ENCODE measurements at regions not wholly inside any gene's neighbourhood (a gene's known extent, or its start where the extent isn't known, plus 50 kb on each side); places are given as distances from the start of the nearest gene placed in this dataset.

DNA sequence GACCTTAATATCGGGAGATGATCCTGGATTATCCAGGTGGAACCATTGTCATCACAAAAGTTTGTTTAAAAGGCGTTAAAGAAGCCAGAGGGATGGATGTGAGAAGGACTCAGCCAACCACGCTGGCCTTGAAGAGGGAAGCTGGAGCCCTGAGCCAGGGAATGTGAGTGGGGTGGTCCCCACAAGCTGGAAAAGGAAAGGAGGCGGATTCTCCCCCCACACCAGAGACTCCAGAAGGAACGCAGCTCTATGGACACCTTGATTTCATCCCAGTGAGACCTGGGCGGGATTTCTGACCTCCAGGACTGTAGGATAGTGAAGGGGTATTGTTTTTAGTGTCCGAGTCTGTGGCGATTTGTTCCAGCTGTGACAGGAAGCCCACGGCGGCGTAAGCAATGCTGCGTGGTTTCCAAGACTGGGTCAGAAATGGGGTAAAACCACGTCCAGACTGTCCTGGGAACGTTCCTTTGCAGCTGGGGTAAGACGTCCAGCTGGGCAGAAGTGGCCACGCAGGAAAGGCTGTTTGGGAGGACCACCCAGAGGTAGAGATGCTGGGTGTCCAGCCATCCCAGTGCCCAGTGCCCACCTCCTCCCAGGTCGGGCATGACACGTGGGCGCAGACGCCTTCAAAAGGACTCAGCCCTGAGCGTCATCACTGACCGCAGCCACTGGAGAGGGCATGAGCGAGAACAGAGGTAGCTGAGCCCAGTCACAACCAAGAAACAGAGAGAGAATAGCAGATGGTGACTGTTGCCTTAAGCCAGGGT is 125.4 kb upstream of the USP29 start:
- Mint-ChIP-seq H3K4me1 (no peaks in the 10 kb centered on the region), H3K4me3 (no peak overlapping the region), H3K27ac (no peak overlapping the region), H3K9me3 (peaks cover 46% of the 10 kb centered on the region), H3K27me3 (no peaks in the 10 kb centered on the region), H3K36me3 (ENCODE audit: low read depth) (peaks cover 3% of the 10 kb centered on the region)
- no peak for DNase-seq
- ChIA-PET CTCF (interaction anchor here (1.3 kb wide), 1 partner anchor 12 kb away, joined by 3 read pairs; no protein-coding TSS in a partner anchor), POLR2A (no interaction called here)

DNA sequence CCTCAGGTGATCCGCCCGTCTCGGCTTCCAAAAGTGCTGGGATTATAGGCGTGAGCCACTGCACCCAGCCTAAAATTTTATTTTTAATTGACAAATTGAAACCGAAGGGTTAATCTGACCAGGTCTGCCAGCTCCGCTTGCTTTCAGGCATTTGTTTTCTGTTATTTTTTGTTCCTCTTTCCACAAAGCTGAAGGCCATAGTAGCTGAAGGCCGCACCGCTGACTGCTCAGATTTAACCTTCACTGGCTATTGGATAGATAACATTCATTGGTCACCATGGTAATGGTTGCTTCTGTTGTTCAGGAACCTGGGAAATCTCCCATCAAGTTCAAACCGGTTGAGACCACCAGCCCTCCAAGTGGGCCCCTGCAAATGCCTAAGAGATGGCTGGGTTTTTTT is 124.5 kb upstream of the USP29 start:
- Mint-ChIP-seq H3K36me3 (ENCODE audit: low read depth) (peaks cover 3% of the 10 kb centered on the region), H3K27me3 (no peaks in the 10 kb centered on the region), H3K4me1 (no peaks in the 10 kb centered on the region), H3K9me3 (peaks cover 39% of the 10 kb centered on the region), H3K4me3 (no peak overlapping the region), H3K27ac (no peak overlapping the region)
- POLR2A ChIA-PET: no interaction called here
- no peak for DNase-seq
- CTCF ChIA-PET: interaction anchor here (1.3 kb wide), 1 partner anchor 13 kb away, joined by 3 read pairs; no protein-coding TSS in a partner anchor

DNA sequence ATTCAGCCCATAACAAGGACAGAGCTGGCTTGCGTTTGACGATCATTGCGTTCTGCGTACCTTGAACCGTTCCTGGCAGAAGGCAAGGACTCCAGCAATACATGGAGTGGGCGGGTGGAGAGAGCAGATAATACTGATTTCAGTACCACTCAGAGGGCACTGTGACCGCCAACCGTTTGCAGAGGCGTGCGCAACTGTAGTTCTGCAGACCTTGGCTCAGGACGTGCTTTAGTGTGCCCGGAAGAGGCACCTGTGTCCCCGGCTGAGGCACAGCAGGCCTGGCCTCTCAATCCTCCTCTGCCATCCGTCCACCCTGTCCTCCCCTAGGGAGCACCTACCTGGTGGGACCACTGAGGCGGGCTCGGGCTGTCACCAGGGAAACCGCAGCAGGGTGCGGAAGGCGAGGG is 117.6 kb upstream of the USP29 start:
- Mint-ChIP-seq H3K27ac (no peak overlapping the region), H3K4me1 (no peaks in the 10 kb centered on the region), H3K36me3 (ENCODE audit: low read depth) (no peaks in the 10 kb centered on the region), H3K27me3 (no peaks in the 10 kb centered on the region), H3K9me3 (peaks cover 36% of the 10 kb centered on the region), H3K4me3 (no peak overlapping the region)
- CTCF ChIA-PET: no interaction called here
- POLR2A ChIA-PET: no interaction called here
- DNase-seq: no peak

DNA sequence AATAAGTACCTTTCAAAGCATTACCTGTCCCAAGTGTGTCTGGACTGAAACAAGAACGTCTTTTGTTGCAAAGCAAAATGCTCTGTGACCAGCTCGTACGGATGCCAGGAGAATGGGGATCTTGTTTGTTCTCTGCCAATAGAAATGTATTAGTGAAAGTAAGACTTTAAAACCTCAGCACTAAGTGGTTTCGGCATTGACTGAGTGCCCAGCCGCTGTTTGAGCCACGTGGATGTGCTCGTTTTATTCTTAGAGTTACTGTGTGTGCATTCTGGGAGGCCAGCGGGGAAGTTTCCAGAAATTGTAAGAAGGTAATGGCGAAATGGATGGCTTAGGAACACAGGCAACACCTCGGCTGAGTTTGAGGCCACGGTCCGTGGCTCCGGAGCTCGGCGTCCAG is 117.1 kb upstream of the USP29 start:
- POLR2A ChIA-PET: no interaction called here
- Mint-ChIP-seq H3K4me3 (no peak overlapping the region), H3K27ac (no peak overlapping the region), H3K27me3 (no peaks in the 10 kb centered on the region), H3K9me3 (peaks cover 39% of the 10 kb centered on the region), H3K36me3 (ENCODE audit: low read depth) (no peaks in the 10 kb centered on the region), H3K4me1 (no peaks in the 10 kb centered on the region)
- DNase-seq: no peak
- CTCF ChIA-PET: no interaction called here

DNA sequence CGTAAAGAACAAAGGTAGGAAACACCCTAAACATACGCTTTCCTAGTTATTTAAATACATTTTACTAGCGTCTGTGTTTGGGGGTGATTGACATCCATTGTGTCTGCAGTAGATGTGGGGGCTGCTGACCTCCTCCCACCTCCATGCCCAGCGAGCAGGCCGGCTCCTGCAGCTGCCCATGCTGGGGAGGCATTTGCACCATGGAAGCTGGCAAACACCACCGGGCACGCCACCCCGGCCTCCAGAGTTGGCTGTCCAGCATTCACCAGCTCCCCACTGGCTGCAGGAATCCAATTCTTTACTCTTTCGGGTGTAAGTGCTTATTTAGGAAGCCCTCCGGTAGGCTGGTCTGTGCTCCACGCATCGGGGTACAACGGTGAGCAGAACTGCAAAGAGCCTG is 115.4 kb upstream of the USP29 start:
- Mint-ChIP-seq H3K4me3 (no peak overlapping the region), H3K9me3 (peaks cover 41% of the 10 kb centered on the region), H3K36me3 (ENCODE audit: low read depth) (no peaks in the 10 kb centered on the region), H3K27ac (no peak overlapping the region), H3K27me3 (no peaks in the 10 kb centered on the region), H3K4me1 (no peaks in the 10 kb centered on the region)
- no peak for DNase-seq
- CTCF ChIA-PET: no interaction called here
- POLR2A ChIA-PET: no interaction called here

DNA sequence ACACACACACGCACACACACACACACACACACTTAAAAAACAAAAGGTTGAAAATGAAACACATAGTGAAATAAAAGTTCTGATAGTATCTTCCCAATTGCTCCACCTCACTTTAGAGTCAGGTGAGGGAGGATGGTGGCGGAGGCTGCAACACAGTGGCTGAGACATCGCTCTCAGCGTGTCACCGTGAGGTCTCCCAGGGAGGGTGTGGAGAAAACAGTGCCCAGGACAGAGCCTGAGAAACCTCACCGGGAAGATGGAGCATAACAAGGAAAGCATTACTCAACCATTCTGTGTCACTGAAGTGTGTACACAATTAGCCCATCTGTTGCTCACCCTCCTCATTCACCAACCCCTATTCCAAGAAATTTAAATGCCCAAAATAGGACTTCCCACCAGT is 111.4 kb upstream of the USP29 start:
- no peaks in the 10 kb centered on the region for H3K27me3 Mint-ChIP-seq
- no peak overlapping the region for H3K4me3 Mint-ChIP-seq
- no peaks in the 10 kb centered on the region for H3K4me1 Mint-ChIP-seq
- CTCF ChIA-PET: no interaction called here
- H3K27ac Mint-ChIP-seq: no peak overlapping the region
- H3K36me3 Mint-ChIP-seq (ENCODE audit: low read depth): peaks cover 2% of the 10 kb centered on the region
- POLR2A ChIA-PET: no interaction called here
- DNase-seq: no peak
- peaks cover 43% of the 10 kb centered on the region for H3K9me3 Mint-ChIP-seq

DNA sequence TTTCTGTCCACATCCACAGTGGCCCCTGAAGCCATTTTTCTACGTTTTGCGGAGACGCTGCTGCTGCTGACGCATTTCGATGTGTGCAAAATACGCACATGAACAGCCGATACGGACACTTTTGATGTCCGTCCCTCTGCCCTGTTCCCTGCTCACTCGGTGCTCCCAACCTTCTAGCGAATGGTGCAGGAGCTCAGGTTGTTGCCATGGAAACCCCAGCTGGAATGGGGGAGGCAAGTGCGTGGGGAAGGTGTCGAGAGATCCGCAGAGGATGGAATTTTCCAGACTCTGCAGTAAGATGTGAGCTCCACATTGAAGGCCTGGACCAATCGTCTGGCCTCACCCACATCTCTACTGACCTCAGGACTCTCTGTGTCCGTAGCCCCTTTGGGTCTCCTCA is 109.2 kb upstream of the USP29 start:
- DNase-seq: no peak
- POLR2A ChIA-PET: no interaction called here
- Mint-ChIP-seq H3K27ac (no peak overlapping the region), H3K9me3 (peaks cover 55% of the 10 kb centered on the region), H3K27me3 (no peaks in the 10 kb centered on the region), H3K4me3 (no peak overlapping the region), H3K4me1 (no peaks in the 10 kb centered on the region), H3K36me3 (ENCODE audit: low read depth) (peaks cover 2% of the 10 kb centered on the region)
- CTCF ChIA-PET: no interaction called here

DNA sequence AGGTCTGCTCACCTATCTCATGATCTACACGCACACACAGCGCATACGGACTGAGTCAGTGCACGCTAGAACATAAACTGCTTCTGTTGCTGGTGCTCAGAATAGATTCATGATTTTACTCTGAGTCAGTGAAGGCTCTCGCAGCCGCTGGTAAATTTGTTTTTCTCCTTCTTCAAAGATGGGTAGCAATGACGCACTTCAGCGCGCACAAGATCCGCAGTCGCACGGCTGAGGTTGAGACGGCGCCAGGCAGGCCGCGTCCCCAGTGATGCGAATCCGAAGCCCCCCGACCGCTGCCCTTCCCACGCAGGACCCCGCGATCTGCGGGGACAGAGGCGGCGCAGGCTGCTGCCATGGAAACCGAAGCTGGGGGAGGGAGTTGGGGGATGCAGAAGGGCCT is 103.7 kb upstream of the USP29 start:
- H3K4me3 Mint-ChIP-seq: no peak overlapping the region
- H3K36me3 Mint-ChIP-seq (ENCODE audit: low read depth): no peaks in the 10 kb centered on the region
- POLR2A ChIA-PET: no interaction called here
- CTCF ChIA-PET: no interaction called here
- H3K4me1 Mint-ChIP-seq: no peaks in the 10 kb centered on the region
- H3K27me3 Mint-ChIP-seq: no peaks in the 10 kb centered on the region
- no peak for DNase-seq
- peaks cover 38% of the 10 kb centered on the region for H3K9me3 Mint-ChIP-seq
- no peak overlapping the region for H3K27ac Mint-ChIP-seq

DNA sequence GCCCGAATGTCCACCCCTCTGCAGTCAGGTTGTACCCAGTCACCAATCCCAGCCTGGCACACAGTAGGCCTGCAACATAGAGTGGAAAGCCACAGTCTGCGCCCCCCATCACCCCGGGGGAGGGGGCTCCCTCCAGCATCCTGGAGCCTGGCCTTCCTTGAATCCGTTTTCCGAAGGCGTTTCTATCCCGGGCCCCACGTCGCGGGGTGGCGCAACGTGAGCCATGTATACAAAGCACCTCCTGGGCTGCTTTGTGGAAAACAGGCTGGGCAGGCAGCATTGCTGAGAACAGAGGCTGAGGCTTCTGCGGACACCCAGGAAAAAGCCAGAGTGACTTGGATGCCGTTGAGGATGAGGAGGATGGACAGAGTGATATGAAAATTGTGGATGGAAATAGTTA is 103.3 kb upstream of the USP29 start:
- ChIA-PET CTCF (no interaction called here), POLR2A (no interaction called here)
- no peaks in the 10 kb centered on the region for H3K4me1 Mint-ChIP-seq

DNA sequence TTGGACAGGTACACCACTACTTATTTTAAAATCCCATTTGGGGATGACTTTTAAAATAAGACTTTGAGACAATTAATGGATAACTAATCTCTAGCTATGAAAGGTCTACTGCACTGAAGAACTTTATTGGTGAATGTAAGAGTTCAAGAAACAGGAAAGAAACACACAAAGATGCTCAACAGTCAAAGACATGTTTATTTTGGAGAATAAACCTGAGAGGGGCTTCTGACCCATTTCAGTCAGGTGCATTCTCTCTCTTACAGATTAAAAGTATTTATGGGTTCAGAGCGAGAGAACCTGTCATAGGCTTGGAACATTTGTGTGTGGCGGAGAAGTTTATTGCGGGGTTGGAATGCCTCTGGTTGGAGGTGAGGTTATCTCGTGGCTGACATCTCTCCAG is 94.3 kb upstream of the USP29 start:
- H3K27me3 Mint-ChIP-seq: no peaks in the 10 kb centered on the region
- H3K36me3 Mint-ChIP-seq (ENCODE audit: low read depth): no peaks in the 10 kb centered on the region
- POLR2A ChIA-PET: no interaction called here
- H3K4me1 Mint-ChIP-seq: no peaks in the 10 kb centered on the region
- no peak overlapping the region for H3K27ac Mint-ChIP-seq
- CTCF ChIA-PET: no interaction called here
- no peak overlapping the region for H3K4me3 Mint-ChIP-seq
- peaks cover 53% of the 10 kb centered on the region for H3K9me3 Mint-ChIP-seq
- no peak for DNase-seq

More for the DNA sequence above, 103.3 kb upstream of the USP29 start:
- H3K27ac Mint-ChIP-seq: no peak overlapping the region
- DNase-seq: no peak
- no peaks in the 10 kb centered on the region for H3K36me3 Mint-ChIP-seq (ENCODE audit: low read depth)
- no peak overlapping the region for H3K4me3 Mint-ChIP-seq
- H3K9me3 Mint-ChIP-seq: peaks cover 38% of the 10 kb centered on the region
- H3K27me3 Mint-ChIP-seq: no peaks in the 10 kb centered on the region

DNA sequence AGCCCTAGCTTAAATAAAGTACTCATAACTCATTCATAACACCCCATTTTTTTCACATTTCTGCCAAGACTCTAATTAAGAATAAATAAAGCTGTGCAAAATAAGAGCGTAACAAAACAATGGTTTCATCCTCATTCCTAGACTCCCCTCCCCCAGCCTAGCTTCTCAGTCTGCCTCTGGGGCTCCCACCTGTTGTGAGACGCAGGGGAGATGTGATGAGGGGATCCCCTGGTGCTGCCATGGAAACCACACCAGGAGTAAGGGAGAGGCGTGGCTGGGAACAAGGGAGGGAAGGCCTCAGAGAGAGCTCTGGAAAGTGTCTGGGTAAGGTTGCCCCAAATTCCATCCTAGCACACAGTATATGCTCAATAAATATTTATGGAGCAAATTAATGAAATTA is 93.3 kb upstream of the USP29 start:
- H3K4me1 Mint-ChIP-seq: no peaks in the 10 kb centered on the region
- ChIA-PET POLR2A (no interaction called here), CTCF (no interaction called here)

DNA sequence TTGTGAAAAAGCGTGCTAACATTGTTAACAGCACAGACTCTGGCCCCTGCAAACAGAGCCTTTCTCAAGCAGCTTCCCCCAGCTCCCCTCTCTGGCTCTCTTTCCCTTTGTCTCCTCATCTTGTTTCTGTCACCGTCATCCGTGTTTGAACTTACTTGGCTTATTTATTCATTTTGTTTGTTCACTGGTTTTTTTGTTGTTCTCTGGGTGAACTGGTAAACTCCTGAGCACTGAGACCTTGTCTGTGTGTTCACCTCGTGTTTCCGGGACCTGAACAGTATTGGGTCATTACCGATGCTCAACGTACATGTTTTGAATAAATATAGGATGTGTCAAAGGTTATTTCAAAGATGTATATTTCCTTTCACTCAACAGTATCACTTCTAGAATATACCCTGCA is 92.4 kb upstream of the USP29 start:
- Mint-ChIP-seq H3K27ac (no peak overlapping the region), H3K9me3 (peaks cover 58% of the 10 kb centered on the region), H3K4me1 (no peaks in the 10 kb centered on the region), H3K4me3 (no peak overlapping the region), H3K36me3 (ENCODE audit: low read depth) (no peaks in the 10 kb centered on the region), H3K27me3 (no peaks in the 10 kb centered on the region)
- DNase-seq: no peak
- POLR2A ChIA-PET: no interaction called here
- CTCF ChIA-PET: no interaction called here

More for the DNA sequence above, 93.3 kb upstream of the USP29 start:
- Mint-ChIP-seq H3K4me3 (no peak overlapping the region), H3K27ac (no peak overlapping the region), H3K9me3 (peaks cover 56% of the 10 kb centered on the region), H3K27me3 (no peaks in the 10 kb centered on the region), H3K36me3 (ENCODE audit: low read depth) (no peaks in the 10 kb centered on the region)
- DNase-seq: no peak

DNA sequence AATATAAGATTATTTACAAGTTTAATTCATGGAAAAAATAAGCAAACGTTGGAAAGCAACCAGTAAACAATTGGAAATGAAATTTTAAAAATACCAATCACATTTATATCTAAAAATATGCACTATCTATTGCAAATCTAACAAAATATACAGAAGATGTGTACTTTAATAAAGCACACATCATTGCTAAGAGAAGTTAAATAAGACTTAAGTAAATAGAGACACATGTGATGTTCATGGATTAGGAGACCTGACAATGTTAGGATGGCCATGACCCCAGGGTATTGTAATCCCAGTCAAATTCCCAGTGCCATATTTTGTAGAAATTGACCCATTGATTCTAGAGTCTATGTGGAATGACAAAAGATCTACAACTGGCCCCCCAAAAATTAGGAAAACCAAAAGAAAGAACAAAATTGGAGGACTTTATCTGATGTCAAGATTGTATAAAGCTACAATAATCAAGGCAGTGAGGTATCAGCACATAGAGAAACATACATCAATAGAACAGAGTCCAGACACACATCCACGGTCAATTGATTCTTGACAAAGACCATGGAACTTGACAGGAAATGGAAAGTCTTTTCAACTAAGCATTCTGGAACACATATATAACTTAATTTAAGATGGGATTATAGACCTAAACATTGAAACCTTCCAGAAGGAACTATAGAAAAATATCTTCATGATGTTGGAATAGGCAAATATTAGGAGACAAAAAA is 90.8 kb upstream of the USP29 start:
- POLR2A ChIA-PET: no interaction called here
- Mint-ChIP-seq H3K4me3 (no peak overlapping the region), H3K27ac (no peak overlapping the region), H3K27me3 (no peaks in the 10 kb centered on the region), H3K9me3 (peaks cover 49% of the 10 kb centered on the region), H3K36me3 (ENCODE audit: low read depth) (no peaks in the 10 kb centered on the region), H3K4me1 (no peaks in the 10 kb centered on the region)
- CTCF ChIA-PET: no interaction called here
- no peak for DNase-seq

DNA sequence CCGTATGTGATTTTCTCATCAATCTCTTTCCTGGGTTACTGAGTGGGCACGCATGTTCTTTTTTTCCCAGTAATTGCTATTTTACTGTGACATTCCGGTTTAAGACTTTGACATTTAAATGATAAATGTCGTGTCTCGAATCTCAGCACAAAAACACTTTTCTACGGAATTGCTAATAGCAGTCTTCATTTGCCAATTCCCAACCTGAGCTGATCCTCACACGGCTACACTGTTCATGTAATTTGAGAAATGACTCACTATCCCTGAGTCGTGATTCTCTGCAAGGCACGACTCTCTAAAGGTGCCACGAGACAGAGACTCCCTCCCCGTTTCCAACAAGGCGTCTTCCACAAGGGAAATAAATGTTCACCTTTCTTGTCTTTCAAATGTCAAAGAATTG is 88.7 kb upstream of the USP29 start:
- CTCF ChIA-PET: no interaction called here
- Mint-ChIP-seq H3K9me3 (peaks cover 47% of the 10 kb centered on the region), H3K27me3 (no peaks in the 10 kb centered on the region), H3K4me3 (no peak overlapping the region), H3K36me3 (ENCODE audit: low read depth) (no peaks in the 10 kb centered on the region), H3K27ac (no peak overlapping the region), H3K4me1 (no peaks in the 10 kb centered on the region)
- POLR2A ChIA-PET: no interaction called here
- no peak for DNase-seq
